ENCODE measurements at regions not wholly inside any gene's neighbourhood (a gene's known extent, or its start where the extent isn't known, plus 50 kb on each side); places are given as distances from the start of the nearest gene placed in this dataset.

- no peak overlapping the region for H3K27ac ChIP-seq (ENCODE audit: low read depth, low read length)
- H3K4me3 ChIP-seq (ENCODE audit: insufficient read depth, low read depth, low read length): no peak overlapping the region
- peaks cover 59% of the 10 kb centered on the region for H4K20me1 ChIP-seq (ENCODE audit: insufficient read depth, low read length)
- H3K27me3 Mint-ChIP-seq (ENCODE audit: low read depth, unreplicated experiment): peaks cover 11% of the 10 kb centered on the region
- H3K36me3 ChIP-seq (ENCODE audit: insufficient read depth, low read length): no peaks in the 10 kb centered on the region
- TF ChIP-seq CTCF (IDR thresholded peaks at IDR 0.05; ENCODE audit: insufficient read depth, low read depth, low read length): no peak
- TF ChIP-seq EZH2 (IDR thresholded peaks at IDR 0.05; ENCODE audit: insufficient read depth, low read length): no peak
- peaks cover 26% of the 10 kb centered on the region for H3K4me1 ChIP-seq (ENCODE audit: insufficient read depth, low read length)
- H3K27me3 ChIP-seq (ENCODE audit: insufficient read depth, low read length): no peaks in the 10 kb centered on the region
- no peaks in the 10 kb centered on the region for H3K36me3 Mint-ChIP-seq (ENCODE audit: low read depth, unreplicated experiment)
- no peaks in the 10 kb centered on the region for H3K79me2 ChIP-seq (ENCODE audit: insufficient read depth, low read length)
- no peak overlapping the region for H3K4me3 Mint-ChIP-seq (ENCODE audit: unreplicated experiment)
- no peak overlapping the region for H3K9ac ChIP-seq (ENCODE audit: low read length)
- H3K9me3 Mint-ChIP-seq (ENCODE audit: unreplicated experiment): no peaks in the 10 kb centered on the region
- no peak overlapping the region for H3K4me2 ChIP-seq (ENCODE audit: low read length)
- FAIRE-seq: no peak
- no peaks in the 10 kb centered on the region for H3K9me3 ChIP-seq (ENCODE audit: insufficient read depth, low read depth, low read length)
- peaks cover 17% of the 10 kb centered on the region for H3K4me1 Mint-ChIP-seq (ENCODE audit: low read depth, unreplicated experiment)
- no peak for DNase-seq (ENCODE audit: low read depth)
- H3K27ac Mint-ChIP-seq (ENCODE audit: unreplicated experiment): no peak overlapping the region
- no peak overlapping the region for H2AFZ ChIP-seq (ENCODE audit: low read depth, low read length)
Measured at GRCh38 chr16:85385463-85386331, 227.4 kb upstream of the GSE1 start.

- no peak for FAIRE-seq
- no peaks in the 10 kb centered on the region for H3K79me2 ChIP-seq (ENCODE audit: insufficient read depth, low read length)
- Mint-ChIP-seq H3K27ac (ENCODE audit: unreplicated experiment) (no peak overlapping the region), H3K27me3 (ENCODE audit: low read depth, unreplicated experiment) (peaks cover 12% of the 10 kb centered on the region), H3K9me3 (ENCODE audit: unreplicated experiment) (no peaks in the 10 kb centered on the region), H3K4me1 (ENCODE audit: low read depth, unreplicated experiment) (peaks cover 14% of the 10 kb centered on the region), H3K36me3 (ENCODE audit: low read depth, unreplicated experiment) (peaks cover 3% of the 10 kb centered on the region), H3K4me3 (ENCODE audit: unreplicated experiment) (no peak overlapping the region)
- H2AFZ ChIP-seq (ENCODE audit: low read depth, low read length): no peak overlapping the region
- no peaks in the 10 kb centered on the region for H3K27me3 ChIP-seq (ENCODE audit: insufficient read depth, low read length)
- TF ChIP-seq CTCF (IDR thresholded peaks at IDR 0.05; ENCODE audit: insufficient read depth, low read depth, low read length) (no peak), EZH2 (IDR thresholded peaks at IDR 0.05; ENCODE audit: insufficient read depth, low read length) (no peak)
- peaks cover 25% of the 10 kb centered on the region for H3K4me1 ChIP-seq (ENCODE audit: insufficient read depth, low read length)
- no peaks in the 10 kb centered on the region for H3K9me3 ChIP-seq (ENCODE audit: insufficient read depth, low read depth, low read length)
- H4K20me1 ChIP-seq (ENCODE audit: insufficient read depth, low read length): peaks cover 58% of the 10 kb centered on the region
- H3K9ac ChIP-seq (ENCODE audit: low read length): no peak overlapping the region
- no peak overlapping the region for H3K4me2 ChIP-seq (ENCODE audit: low read length)
- no peak for DNase-seq (ENCODE audit: low read depth)
- no peak overlapping the region for H3K4me3 ChIP-seq (ENCODE audit: insufficient read depth, low read depth, low read length)
- H3K27ac ChIP-seq (ENCODE audit: low read depth, low read length): no peak overlapping the region
- no peaks in the 10 kb centered on the region for H3K36me3 ChIP-seq (ENCODE audit: insufficient read depth, low read length)
Measured at GRCh38 chr16:85386467-85387170, 226.5 kb upstream of the GSE1 start.
